A549 (cell line): ENCODE measurements at regions not wholly inside any gene's neighbourhood (a gene's known extent, or its start where the extent isn't known, plus 50 kb on each side); places are given as distances from the start of the nearest gene placed in this dataset.
"Not testable (repeated sequence)": the region's sequence is repeated elsewhere in the genome, so short reads cannot be mapped to it uniquely, and the experiment has no call there.

Experiments
- CEBPB ChIP-seq, 2 experiments: fragments of >200 bp in 1 of 2; sonication (Bioruptor Twin) in 1 of 2; formaldehyde crosslinking in 1 of 2; IDR thresholded peaks; 2 replicates each; pipeline ENCODE4 v1.6.1; 2012 to 2016
- CHD2 ChIP-seq: fragments of 150-350 bp; IDR thresholded peaks from 2 replicates; pipeline ENCODE4 v1.6.1; 2014; ENCODE audit warnings: low read length; ENCODE audit not compliant: partially characterized antibody
- CTCF ChIP-seq: fragments of >200 bp; sonication (Bioruptor Twin); formaldehyde crosslinking; IDR thresholded peaks from 3 replicates; pipeline ENCODE4 v1.5.1; 2016
- EP300 ChIP-seq, 2 experiments: fragments of >200 bp; sonication (Bioruptor Twin); formaldehyde crosslinking; IDR thresholded peaks; 2 replicates in 1 of 2; 3 replicates in 1 of 2; pipeline ENCODE4 v1.6.1; 2016 to 2017
- HMGXB4 ChIP-seq: fragments of 250-450 bp; sonication (Bioruptor Pico); IDR thresholded peaks from 2 replicates; pipeline ENCODE4 v1.5.0; 2021; ENCODE audit warnings: mild to moderate bottlenecking, moderate library complexity, borderline replicate concordance
- HOXB13 ChIP-seq: fragments of 250-450 bp; sonication (Bioruptor Pico); IDR thresholded peaks from 2 replicates; pipeline ENCODE4 v1.5.0; 2020; ENCODE audit warnings: low read depth, mild to moderate bottlenecking, moderate library complexity
- JUNB ChIP-seq: fragments of >200 bp; sonication (Bioruptor Twin); formaldehyde crosslinking; IDR thresholded peaks from 2 replicates; pipeline ENCODE4 v1.6.1; 2016
- MAX ChIP-seq: IDR thresholded peaks from 2 replicates; pipeline ENCODE4 v1.6.1; 2012
- NR3C1 ChIP-seq: fragments of >200 bp; sonication (Bioruptor Twin); formaldehyde crosslinking; IDR thresholded peaks from 3 replicates; pipeline ENCODE4 v1.6.1; 2017
- POLR2A ChIP-seq: IDR thresholded peaks from 2 replicates; pipeline ENCODE4 v1.6.1; 2012; ENCODE audit warnings: mild to moderate bottlenecking, low read length
- RAD21 ChIP-seq, 2 experiments: fragments of >200 bp in 1 of 2; sonication (Bioruptor Twin) in 1 of 2; formaldehyde crosslinking in 1 of 2; IDR thresholded peaks in 1 of 2; conservative IDR thresholded peaks in 1 of 2; 2 replicates in 1 of 2; 3 replicates in 1 of 2; pipeline ENCODE4 v1.6.1; 2012 to 2018; ENCODE audit warnings: inconsistent platforms in 1 of 2
- ZFP36 ChIP-seq: fragments of 450-650 bp; IDR thresholded peaks from 2 replicates; pipeline ENCODE4 v1.6.1; 2014; ENCODE audit warnings: borderline replicate concordance; ENCODE audit not compliant: partially characterized antibody

GRCh38 chr5:56292874-56293273, 59.7 kb upstream of the ANKRD55 start:
- TF ChIP-seq ZFP36; CEBPB (IDR thresholded peaks at IDR 0.05); HMGXB4 (CRISPR knock-in tag); JUNB; POLR2A; CHD2; CTCF; MAX; HOXB13 (CRISPR knock-in tag); EP300 (IDR thresholded peaks at IDR 0.05); NR3C1; RAD21 (conservative IDR thresholded peaks at IDR 0.05 in 1 of 2, IDR thresholded peaks at IDR 0.05 in 1 of 2): not testable (repeated sequence)
